H54 (cell line): ENCODE measurements at regions not wholly inside any gene's neighbourhood (a gene's known extent, or its start where the extent isn't known, plus 50 kb on each side); places are given as distances from the start of the nearest gene placed in this dataset.
A peak's percentile ranks its signal among the peaks of the same experiment; 100 is the strongest.

Source experiments
- DNase-seq: peaks from one replicate; pipeline ENCODE4 v3.0.0; 2011; ENCODE audit warnings: low spot score, mixed read lengths; ENCODE audit not compliant: insufficient read length
- FAIRE-seq: peaks from 3 replicates; lab custom pipeline; 2011; peaks lifted over from hg19 to GRCh38; lab: Jason Lieb, UNC
- POLR2A ChIP-seq: IDR thresholded peaks from 2 replicates; pipeline ENCODE4 v1.6.1; 2011; ENCODE audit warnings: low read depth, mild to moderate bottlenecking, low read length

DNA sequence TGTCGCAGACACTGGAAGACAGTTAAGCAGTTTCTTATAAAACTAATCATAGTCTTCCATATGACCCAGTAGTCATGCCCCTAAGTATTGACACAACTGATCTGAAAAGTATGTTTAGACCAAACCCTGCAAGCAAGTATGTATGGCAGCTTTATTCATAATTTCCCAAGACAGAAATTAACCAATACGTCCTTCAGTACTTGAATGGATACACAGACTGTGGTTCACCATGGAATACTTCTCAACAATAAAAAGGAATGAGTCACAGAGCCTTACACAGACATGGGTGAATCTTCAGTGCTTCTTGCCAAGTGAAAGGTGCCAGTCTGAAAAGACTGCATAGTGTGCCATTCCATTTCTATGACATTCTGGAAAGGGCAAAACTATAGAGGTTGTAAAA is 50.2 kb upstream of the AKR1E2 start:
- no peak for DNase-seq
- FAIRE-seq, result no peak

DNA sequence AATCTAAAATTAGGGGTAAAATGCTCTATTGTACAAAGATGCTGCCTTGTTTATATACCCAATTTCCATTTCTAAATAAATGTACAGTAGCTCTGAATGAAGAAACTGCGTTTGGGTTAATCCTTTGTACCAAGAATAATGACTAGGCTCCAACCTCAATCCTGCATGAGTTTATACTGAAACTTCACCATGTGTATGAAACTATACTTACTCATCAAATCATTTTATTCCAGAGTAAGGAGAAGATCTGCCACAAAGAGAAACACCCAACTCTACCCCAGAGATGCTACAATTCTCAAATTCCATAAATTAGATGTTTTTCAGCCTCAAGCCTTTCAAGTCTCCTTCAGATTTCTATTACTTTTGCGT is 53.8 kb upstream of the AKR1E2 start:
- FAIRE-seq, result no peak
- TF ChIP-seq POLR2A, result no peak
- DNase-seq, result no peak

More for the DNA sequence above, 50.2 kb upstream of the AKR1E2 start:
- no peak for TF ChIP-seq POLR2A

DNA sequence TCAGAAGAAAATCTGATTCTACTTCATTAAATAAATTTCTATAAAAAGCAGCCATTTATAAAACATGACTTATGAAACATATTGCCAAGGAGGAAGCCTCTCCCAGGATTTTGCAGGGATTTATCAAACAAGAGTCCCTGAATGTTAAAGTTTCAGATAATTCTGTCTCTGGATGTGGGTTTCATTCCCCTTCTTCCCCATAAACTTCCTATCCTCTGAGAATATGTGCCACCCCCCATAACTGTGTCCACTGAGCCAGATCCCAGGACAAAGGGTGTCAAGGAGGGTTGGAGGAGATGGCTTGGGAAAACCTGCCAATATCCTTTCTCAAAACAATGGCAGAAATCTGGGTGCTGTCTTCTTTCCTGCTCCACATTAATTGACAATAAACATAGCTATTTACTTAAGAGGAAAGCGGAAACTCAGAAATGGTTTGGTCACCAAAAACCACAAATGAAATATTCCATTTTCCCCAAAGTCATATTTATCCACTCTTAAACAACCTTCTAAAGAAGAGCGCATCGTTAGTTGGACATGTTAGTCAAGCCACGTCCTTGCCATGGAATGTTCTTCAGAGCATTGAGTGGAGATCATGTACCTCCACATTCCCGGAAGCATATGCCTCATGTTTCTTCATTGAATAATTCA is 54.3 kb upstream of the AKR1E2 start:
- DNase-seq (no peak), FAIRE-seq (peak; percentile 89)
- no peak for TF ChIP-seq POLR2A

DNA sequence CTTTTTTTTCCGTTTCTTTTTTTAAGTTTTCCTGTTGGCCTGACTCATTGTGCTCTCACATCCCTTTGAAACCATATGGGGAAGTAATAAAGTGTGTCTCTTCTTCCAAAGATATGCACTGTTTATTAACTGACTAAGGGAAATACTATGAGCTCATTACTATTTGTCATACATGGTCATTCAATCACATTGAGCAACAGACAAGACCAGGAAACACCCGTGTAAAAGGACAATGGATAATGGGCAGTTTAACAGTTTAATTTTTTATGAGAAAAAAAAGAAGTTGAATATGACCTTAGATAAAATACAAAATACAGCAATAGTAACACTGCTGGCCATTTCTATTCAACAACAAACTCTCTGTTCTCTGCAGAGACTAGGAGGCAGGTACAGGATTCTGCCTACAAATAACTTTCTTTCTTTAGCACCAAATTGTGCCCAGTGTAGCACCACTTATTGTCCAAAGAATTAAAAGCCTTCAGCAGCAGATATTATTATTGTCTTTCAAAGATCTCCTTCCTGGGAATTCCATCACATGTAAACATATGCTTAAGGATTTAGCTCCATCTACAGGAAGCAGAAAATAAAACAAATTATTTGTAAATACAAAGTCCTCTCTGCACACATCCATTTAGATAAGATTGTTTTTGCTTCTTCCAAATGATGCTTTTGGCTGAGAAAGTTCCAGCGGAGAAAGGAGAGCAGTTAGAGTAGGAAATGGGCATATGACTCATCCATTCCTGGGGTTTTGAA is 55.0 kb upstream of the AKR1E2 start:
- no peak for DNase-seq
- peak; percentile 89 for FAIRE-seq
- TF ChIP-seq POLR2A, result no peak

DNA sequence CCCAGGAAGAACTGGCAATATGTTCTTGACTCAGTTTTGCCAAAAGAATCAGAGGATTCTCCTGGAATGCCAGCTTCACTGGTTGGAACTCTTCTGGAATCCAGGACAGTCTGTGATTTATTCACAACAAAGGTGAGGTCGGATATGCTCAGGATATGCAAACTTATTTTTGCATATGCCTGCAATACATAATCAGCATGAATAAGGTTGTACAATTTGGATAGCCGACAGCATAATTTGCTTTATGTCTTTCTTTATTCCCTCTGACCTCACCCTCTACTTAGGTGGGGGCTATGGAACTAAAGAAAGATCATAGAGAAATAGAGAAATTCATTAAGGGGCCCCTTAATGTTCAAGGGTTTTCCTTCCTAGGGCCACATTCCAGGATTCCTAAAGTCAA is 57.6 kb upstream of the AKR1E2 start:
- no peak for TF ChIP-seq POLR2A
- FAIRE-seq (no peak), DNase-seq (no peak)

DNA sequence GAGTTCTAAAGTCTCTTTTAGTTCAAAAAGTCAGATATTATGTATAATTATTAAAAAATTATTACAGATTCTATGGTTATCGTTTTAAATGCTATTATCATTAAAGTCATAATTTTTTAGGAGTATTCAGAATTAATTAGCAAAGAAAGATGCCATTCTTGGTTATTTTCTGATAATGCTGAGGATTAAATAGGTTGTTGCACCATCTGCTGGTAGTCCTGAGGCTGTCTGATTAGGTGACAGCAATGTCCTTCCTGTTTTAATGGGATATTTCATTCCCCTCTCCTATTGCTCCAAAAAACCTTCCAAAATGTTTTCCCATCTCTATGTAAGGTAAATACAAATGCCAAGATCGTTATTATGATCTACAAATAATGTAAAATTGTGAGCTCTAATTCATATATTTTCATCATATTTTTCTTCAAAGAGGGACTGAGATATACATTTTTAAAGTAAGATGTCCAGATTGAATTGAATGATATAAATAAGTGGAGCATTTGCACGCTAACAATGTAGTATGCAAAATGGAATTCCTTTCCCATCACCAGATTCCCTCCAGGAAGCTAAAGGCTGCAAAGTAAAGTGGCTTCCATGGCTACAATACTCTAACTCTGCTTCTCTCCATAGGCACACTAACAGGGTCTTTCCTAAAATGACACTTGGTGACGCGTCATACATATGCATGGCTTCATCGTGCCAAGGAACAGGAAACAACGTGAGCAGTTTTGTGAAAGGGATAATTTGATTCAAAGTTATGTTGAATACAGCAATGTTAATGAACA is 58.8 kb upstream of the AKR1E2 start:
- peak; percentile 75 for FAIRE-seq
- no peak for TF ChIP-seq POLR2A
- DNase-seq, result no peak

DNA sequence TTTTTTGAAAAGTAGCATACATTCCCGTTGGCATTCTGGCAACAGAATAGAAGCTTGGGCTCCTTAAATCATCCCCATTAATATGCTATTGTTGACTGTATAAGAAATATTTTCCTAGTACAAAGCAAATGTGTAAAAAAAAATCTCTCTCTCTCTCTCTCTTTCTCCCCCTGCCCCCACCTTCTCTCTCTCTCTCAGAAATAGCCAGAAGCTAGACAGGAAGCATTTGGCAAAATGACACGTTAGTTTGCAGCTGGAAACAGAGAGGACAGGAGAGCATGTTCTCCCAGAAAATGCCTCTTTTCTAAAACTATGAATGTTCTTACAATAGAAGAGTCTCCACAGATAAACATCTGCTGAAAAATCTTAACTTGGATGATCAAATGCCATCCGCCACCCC is 59.6 kb upstream of the AKR1E2 start:
- no peak for FAIRE-seq
- DNase-seq, result no peak
- no peak for TF ChIP-seq POLR2A

DNA sequence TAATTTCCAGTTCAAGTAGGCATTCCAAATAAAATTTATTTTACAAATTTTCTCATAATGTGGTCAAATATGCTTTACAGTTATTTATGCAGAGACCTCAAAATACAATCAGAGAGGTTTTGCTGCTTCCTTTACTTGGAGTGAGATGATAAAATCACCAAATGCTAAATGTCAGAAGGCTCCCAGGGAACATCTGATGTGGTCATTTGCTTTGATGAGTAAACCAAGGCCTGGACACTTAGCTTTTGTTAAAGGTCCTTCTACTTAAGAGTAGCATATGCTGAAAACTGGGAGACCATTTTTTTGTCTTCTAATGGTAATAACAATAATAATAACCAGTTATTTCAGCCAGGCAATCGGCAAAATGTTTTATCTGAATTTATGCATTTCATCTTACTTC is 60.6 kb upstream of the AKR1E2 start:
- TF ChIP-seq POLR2A, result no peak
- FAIRE-seq, result peak; percentile 23
- no peak for DNase-seq

DNA sequence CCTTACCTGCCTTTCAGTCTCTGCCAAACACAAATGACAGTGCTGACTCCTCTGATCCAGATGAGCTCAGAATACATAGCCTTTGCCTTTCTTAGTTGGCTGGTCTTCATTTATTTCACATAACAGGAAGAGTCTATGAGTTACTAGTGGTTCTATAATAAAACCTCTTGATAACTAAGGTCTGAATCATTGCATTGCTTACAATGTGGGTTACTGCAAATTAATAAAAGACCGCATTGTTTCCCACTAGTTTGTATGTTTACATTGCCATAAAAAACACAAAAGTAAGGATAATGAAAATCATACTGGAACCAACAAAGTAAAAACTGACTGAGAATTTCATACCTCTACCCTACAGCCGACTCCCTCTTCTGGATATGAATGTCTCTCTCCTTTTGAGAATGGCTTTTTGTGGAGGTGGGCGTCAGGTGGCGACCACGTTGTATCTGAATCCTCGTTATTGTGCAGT is 62.0 kb upstream of the AKR1E2 start:
- DNase-seq, result no peak
- FAIRE-seq, result no peak
- no peak for TF ChIP-seq POLR2A

DNA sequence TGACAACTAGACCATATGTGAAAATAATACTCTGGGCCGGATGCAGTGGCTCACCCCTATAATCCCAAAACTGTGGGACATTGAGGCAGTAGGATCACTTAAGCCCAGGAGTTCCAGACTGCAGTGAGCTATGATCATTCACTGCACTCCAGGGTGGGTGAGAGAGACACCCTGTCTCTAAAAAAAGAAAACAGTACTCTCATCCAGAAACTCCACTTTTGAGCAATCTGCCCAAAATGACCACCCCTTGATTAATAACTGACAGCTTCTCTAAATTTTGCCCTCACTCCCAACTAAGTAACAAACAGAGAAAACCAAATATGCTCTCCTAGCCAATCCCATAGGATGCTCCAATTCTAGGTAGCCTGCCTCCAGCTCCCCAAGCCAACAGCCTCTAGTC is 62.5 kb upstream of the AKR1E2 start:
- no peak for FAIRE-seq

DNA sequence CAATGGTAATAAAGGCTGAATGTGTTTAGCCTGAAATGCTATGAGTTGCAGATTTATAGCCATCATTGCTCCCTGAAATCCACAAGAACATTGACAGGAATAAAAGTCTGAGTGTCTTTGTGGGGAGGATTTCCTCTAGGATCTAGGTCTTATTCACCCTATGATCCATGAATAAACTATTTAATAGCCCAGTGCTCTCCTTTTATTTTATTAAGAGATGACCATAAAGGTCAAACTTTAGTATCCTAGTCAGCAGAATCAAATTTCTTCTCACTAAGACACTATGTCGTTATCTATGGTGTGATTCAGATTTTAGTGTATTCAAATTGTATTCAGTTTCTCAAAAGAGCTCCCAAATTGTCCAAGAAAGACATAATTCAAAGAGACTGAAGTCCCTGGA is 67.8 kb upstream of the AKR1E2 start:
- FAIRE-seq (no peak), DNase-seq (no peak)
- no peak for TF ChIP-seq POLR2A

More for the DNA sequence above, 62.5 kb upstream of the AKR1E2 start:
- DNase-seq, result no peak
- TF ChIP-seq POLR2A, result no peak

DNA sequence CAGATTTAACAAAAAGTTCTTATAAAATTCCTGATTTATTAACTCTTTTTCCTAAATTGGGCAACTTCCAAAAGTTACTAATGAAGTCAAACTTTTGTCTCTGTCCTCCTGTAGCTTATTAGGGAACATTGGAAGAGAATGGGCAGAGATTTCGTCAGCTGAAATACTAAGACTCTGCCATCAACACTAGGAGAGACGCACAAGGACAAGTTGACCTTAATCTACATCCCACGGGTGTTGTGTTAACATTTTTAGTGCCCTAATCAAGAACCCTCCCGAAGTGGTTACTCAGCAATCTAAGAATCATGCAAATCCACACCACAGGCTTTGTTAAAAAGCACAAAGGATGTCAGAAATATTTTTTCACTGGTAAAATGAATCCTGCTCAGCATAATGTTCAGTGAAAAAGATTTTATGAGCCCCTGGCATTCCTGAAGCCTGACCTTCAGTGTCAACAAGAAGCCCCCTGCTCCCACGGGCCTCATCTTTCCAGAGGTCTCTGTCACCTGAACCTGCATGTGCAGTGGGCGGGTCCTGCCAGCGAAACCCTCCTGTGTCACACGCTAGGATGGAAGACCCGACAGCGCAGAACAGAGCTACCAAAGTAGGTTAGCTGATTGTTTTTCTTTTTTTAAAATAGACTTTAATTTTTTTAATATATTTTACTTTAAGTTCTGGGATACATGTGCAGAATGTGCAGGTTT is 70.6 kb upstream of the AKR1E2 start:
- DNase-seq (no peak), FAIRE-seq (no peak)
- TF ChIP-seq POLR2A, result no peak

DNA sequence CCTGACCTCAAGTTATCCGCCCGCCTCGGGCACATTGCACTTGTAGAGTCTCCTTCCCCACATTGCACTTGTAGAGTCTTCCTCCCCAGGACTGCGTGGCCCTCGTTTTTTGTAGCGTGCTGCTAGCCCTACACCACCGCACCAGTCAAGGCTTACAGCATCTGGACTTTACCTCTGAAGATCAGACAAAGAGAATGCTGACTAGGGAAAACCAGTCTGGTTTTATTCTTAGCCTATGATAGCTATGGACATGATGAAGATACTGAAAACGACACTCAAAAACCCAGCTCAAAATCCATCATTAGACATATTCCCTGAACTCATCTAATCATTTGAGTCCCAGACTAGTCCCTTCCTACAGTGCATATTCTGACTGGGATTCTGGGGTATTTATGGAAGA is 71.9 kb upstream of the AKR1E2 start:
- no peak for DNase-seq
- FAIRE-seq, result no peak
- no peak for TF ChIP-seq POLR2A
